Stimulated activated CD8-positive, alpha-beta memory T cell treated with anti-CD3 and anti-CD28 coated beads, Interleukin-7, amount 100 ng/mL, for 1 hour (primary cell): ENCODE measurements at regions not wholly inside any gene's neighbourhood (a gene's known extent, or its start where the extent isn't known, plus 50 kb on each side); places are given as distances from the start of the nearest gene placed in this dataset.

ENCODE experiments used
- DNase-seq, 2 donors: peaks; one replicate each; pipeline ENCODE4 v3.0.0-alpha.2; 2020; ENCODE audit warnings: low read depth in 2 of 2

DNA sequence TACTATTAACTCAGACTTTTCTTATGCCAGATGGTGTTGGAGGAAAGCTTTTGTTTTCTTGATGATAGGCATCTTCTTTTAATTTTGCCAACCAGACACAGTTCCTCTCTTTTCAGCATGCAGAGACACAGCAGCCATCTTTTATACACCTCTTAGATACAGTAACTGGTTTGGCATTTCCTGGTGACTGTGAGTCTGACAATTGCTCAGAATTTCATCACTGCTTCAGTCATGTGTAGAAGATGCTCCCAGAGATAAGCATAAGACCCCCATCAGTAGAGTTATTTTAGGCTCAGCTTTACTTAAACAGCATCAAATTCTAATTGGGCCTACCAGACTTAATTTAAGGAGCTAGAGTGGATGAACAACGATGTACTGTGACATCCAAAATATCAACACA is 779.0 kb downstream of the SQOR start:
- no peak for DNase-seq

DNA sequence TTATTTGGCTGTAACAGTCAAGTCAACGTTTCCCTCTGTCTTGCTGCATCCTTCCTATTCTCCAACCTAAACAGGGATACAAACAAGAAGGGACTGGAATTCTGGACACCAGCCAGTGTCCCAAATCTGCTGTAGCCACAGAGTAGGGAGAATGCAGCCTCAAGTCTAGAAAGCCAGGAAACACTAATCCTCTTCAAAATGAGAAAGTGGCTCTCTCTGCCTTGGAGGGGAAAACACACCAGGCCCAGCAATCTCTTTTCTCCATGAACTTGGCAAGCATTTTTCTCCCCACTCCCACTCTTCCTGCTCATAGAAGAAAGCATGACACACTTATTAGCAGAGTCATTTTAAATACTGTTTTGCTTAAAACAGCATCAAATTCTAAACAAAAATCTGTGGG is 781.7 kb downstream of the SQOR start:
- no peak for DNase-seq

DNA sequence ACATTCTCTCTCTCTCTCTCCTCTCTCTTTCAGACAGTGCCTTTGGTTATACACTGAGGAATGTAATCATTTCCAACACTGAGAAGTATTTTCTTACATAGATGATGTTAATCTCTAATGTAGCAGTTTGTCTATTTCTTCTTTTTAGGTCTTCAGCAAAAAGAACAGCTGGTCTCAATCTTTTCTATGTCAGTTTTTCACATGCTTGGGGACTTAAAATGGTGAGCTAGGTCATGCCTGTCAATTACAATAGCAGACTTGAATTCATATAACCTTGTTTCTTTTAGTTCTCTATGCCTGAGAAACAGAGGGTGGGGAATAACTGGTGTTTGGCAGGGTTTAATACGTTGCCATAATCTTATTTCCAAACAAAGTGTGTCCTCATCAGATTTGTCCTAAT is 786.2 kb downstream of the SQOR start:
- no peak for DNase-seq

DNA sequence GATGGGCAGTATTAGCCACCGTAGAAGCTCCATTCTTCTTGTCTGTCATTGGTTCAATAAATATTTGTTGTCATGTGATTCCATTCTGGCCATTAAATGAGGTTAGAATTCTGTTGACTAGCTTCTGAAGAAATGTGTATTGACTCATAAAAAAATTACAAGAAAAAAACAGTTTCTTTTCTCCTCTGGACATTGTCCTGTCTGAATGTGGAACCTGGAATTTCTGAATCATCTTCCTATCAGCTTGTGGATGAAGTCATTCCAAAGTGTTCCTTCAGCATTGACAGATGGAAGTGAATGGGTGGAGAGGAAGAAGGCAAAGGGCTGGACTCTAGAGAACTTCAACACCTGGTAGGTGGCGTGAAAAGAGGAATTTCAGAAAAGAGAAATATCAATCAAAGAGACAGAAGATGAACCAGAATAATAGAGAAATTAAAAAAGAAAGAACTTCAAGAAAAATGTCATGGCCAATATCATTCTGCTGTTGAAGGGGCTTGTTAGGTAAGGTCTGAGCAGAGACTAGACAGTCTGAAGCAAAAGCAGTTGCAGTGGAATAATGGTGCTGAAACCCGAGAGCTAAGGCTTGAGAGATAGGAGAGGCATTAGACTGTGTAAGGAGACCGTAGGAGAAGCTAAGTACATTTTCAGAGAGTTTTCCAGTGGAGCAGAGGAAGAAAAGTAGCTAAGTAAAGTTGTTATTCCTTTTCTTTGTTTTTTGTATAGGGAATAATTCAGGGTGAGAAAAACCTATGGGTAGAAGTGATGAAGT is 806.6 kb downstream of the SQOR start:
- DNase-seq, result no peak

DNA sequence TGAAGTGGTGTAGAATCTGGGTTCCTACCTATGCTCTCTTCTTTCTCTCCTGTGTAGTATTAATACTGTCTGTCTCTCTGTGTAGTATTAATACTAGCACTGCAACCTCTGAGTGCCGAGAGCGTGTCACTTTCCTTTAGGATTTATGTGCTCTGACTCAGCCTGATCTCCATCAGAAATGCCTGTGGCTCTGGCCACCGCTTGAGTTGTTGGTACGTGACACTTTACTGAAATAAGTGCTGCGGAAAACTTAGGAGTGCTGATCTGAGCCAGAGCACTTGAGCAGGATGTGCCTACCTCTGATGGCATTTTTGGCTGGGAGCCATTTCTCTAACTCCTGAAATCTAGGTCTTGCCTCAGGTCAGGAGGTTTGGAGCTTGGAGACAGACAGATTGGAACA is 807.4 kb downstream of the SQOR start:
- no peak for DNase-seq

DNA sequence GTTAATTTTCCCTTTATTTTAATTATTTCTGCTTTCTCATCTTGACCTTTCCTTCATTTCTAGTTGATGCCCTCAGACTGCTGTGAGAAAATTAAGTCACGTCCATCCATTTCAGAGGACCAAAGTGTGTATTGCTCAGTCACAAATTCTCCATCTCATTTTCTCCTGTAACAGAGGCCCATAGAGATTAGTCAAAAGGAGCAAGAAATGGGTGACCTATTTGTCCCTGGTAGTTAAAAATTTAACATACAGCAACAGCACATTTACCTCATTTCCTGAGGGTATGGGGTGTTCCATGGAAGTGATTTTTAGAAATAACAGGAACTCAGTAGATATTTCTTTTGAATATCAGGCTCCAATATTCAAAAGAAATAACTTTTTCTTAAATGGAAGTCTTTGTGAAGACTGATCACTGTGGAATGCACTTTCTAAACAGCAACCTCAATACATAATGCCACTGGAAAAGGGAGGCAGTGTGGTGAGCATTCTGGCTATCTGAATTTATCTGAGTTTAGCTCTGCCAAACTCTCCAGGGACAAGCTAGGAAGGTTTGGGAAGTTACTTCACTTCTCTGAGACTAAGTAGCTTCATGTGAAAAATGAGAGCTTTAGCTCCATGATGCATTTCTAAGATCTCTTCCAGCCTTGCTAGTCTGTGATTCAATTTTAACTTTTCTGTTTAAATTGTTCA is 808.2 kb downstream of the SQOR start:
- no peak for DNase-seq

DNA sequence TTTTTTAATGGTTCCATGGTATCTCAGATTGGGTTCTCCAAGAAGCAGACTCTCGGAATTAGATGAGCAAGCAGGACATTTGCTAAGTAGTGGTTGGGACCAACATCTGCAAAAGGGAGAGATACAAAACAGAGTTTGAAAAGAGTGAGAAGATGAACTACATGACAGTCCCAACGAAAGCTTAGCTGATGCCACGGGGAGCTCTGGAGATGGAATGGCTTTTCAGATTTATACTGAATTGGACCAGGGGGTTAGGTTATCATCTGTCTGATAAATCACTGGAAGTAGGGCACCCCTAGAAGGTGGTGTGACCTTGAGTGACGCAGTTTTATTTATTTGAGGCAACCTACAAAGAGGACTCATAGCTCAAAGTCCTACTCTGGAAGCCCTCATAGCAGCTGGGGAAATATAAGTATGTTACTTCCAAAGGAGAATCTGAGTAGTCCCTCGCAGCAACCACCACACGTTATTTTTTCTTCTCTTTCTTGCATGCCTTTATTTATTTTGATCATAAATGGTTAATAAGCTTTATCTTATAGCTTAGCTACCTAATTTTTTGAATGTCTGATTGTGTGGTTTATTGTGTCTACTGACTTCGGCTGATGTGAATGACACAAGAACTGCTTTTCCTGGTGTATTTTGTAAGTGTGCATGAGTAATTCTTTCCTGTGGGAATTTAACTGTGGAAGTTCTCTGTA is 815.4 kb downstream of the SQOR start:
- DNase-seq, result no peak

DNA sequence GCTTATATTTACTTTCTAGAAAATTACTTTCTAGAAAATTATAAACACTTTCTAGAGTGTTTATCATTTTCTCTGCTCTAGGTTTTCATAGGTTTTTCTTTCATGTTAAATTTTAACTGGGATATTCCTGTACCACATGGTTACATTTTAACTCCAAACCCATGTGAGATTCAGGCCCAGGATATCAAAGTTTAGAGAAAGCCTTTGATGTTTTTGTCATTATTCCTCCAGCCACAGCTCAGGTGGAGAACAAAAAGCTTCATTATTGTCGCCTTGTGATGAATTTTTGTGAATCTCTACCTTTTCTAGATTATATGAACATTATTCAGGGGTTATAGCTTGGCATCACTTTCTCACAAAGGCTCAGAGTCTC is 816.0 kb downstream of the SQOR start:
- DNase-seq, result no peak

DNA sequence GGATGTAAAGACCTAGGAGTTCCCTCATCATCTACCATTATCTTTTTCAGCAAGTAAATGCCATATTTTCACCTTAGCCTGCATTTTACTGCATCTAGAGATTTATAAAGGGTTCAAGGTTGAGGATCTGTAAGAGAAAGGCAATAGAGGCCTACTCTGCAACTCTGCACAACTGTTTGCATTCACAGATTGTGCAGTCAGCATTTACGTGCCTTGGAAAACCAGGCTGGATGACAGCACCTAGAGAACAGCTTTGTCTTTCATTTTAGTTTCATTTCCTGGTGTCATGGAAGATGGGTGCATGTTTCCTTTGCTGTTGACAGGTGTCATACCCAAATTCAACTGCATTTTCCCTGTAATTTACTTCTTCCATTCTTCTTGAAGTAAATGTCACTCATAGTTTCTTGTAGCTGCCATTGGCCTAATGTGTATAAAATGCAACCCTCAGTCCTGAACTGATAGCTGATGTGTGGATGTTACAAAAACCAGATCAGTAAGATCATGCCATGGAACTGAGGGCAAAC is 817.5 kb downstream of the SQOR start:
- no peak for DNase-seq

DNA sequence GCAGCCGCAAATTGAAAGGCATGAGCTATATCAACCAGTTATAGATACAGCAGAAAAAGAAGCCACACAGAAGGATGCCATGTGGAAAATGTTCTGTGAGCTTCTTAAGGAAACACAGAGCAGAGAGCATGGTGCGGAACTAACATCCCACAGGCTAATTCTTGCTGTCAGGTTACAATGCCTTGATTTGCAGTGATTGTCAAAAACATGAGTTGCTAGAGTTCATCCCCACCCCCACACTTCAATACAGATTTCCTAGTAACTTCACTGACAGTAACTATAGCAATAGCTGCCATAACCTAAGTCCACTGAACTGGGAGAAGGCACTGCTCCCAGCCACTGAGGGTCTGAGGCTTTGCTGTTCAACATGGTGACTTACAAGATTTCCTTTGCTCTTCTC is 821.6 kb downstream of the SQOR start:
- DNase-seq, result no peak

DNA sequence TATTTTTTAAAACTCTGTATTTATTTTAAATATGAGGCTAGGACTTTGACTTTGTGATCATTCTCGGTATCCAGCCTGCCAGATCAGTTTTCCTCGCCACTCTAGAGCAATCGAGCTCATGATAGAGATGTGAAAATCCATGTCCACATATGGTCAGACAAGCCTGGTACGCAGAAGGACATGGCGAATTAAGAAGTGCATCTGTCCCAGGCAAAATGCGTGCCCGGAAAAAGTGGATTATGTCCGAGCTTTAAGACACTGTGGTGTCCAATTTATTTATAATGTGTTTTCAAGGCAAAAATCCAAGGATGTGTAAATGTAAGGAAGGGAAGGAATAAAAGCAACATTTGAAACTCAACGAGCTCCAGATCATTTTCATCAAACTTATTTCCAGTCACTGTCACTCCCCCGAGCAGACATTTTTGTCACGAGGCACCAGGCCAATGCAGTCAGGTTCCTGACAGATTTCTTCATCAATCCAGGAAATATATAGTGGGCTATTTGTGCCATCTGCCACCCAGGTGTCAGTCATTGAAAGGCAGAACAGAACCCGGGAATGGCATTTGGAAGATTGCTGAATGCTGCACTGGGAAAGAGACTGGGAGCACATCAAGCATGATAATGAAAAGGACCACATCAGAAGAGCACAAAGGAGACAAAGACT is 825.7 kb downstream of the SQOR start:
- DNase-seq, result no peak

DNA sequence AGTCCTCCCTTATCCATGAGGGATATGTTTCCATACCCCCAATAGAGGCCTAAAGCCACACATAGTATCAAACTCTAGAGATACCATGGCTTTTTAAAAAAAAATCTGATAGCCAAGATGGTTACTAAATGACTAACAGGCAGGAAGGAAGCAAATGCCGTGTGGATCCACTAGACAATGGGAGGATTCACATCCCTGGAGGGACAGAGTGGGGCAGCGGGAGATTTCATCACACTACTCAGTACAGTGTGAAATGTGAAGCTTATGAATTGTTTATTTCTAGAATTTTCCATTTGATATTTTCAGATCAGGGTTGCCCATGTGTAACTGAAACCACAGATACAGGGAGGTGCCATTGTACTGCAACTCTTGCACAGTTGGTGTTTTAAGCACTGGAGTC is 826.6 kb downstream of the SQOR start:
- no peak for DNase-seq

DNA sequence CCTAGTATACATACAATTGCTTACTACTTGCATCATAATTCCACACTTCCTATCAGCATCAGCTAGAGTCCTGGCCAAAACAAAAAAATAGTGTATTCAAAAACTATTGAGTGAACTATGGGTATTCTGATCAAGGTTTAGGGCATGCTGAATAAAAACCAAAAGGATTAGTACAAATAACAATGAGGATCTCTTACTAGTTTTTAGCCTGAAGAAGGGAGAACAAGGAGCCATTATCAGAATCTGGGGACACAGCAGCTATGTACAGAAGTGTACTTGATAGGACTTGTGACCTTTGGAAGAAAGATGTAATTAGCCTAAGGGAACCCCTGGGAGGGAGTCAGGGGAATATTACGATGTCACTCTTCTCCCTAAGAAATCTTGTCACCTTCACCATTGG is 832.2 kb downstream of the SQOR start:
- DNase-seq, result no peak

DNA sequence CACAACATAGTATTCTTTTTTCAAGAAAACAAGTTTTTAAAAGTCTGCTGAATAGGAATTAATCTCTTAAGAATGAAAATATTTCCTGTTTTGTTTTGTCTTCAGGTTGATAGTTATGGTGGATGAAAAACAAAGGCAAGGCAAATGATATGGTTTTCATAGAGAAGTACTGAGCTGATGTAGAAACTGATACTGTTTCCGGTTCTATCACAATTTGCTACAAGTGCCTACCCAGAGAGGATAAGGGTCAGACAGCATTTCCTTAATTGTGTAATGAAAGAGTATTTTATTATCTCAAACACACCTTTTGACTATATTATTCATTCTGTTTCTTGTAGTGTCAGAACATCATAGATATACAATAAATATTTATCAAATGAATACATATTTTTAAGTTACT is 836.3 kb downstream of the SQOR start:
- DNase-seq, result no peak

DNA sequence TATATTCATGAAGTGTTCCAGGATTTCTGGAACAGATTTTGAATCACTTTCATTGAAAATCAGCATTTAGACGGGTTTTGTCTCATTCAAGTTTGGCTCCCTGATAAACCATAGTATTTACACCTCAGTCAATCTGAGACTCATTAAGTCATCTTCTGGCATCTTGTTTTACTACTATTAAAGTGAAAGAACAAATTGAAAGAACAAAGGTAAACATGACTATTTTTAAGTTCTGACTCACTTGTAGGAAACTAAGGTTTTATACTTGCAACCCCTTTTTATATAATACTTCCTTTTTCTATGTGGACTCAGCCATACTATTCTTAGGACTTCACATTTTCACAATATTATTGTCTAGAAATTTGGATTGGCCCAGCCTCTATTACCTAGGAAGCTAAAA is 854.4 kb downstream of the SQOR start:
- DNase-seq, result no peak

DNA sequence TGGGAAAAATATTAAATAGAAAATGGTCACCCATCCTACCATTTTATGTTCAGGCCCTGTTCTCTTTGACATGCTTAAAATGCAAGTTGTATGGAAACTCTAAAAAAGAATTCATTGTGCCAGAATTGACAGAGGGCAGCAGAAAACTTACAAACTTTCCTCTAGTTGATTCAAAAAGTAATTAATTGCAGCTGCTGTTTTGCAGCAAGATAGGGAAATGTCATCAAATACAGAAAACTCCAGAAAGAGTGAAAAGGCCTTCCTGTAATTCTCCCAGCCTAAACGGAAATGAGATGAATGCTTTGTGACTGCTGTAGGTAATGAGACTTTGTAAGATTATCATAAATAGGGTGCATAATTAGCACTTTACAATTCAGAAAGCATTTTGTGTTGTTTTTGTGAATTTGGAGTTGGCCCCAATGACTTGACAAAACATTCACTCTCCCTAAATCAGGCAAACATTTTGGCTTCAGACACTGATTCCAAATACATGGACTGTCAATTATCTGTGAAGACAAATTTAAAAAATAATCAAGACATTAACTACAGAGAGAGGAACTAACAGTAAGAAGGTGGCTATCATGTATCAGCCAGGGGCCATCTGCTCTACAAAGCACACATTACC is 861.8 kb downstream of the SQOR start:
- no peak for DNase-seq

DNA sequence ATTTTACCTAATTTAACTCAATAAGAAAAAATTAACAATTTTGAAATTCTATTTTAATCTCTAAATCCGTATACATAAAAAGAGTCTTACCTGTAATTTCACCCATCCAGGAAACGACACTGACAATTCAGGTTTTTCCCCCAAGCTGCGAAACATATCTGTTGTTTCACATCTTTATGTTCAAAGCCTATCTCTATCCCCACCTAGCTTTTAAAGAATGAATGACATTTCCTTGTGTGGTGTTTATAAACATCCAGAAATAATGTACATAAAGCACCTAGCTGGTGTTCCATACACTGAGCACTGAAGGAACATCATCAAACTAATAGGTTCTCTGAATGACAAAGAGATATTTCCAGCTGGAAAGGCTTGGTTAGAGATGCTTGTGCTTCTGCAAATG is 867.8 kb downstream of the SQOR start:
- no peak for DNase-seq

DNA sequence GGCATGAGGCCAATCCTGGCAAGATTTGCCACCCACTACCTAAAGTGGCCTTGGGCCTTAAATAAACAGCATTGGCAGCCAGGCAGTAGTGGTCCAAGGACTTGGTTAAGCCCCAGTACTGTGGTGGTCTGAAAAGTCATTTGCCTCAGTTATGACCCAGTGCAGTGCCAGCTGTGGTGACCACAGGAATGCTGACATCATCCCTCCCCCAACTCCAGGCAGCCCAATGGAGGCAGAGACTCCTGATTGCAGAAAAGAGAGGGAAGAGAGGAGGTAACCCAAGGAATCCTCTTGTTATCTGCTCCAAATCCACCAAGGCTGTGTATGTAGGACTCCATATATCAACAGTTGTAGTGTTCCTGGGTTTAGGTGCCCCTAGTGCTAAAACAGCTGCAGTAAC is 883.6 kb downstream of the SQOR start:
- no peak for DNase-seq

DNA sequence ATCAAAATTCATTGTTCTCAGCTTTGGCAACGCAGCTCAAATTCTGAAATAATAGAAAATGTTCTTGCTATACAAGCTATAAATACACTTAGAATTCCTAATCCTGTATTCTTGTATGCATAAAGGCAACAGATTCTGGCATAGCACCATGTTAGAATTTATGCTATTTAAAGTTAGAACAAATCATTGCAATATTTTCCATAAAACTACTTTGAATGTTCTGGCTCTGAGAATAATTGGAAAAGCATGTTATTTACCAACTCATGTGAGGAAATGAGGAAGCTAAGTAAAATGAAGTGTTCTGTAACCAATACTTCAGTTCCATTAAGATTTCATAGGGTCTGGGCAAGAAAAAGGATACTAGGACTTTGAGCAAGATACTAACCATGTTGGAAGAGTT is 888.9 kb downstream of the SQOR start:
- DNase-seq, result no peak

DNA sequence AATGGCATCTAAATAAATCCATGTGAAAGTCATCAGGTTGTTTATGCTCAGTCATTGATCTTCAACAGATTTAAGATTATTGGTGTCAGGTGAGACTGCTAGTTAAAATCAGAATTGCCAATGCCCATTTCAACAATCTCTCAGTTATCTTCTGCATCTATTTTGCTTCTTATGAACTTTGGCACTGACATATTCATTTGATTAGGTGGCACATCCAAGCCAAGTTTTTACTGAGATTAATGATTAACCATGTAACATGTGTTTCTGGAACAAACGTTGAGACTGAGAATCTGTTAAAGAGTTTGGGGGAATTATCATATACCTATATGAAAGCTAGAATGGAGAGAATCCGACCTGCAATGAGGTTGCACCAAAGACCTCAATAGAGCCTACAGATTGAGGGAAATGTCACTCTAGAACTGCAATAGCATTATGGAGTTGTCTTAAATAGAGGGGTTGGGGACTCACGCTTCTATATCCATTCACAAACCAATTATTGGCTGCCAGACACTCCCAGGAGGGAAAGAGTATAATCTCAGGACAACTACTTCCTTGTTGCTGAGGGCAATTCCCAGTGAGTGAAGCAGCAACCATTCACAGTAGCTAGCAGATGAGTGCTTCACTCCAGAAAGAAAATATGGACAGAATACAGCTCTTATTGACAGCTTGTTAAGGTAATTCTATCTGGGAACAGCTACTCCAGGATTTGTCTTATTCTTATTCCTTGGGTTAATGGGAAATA is 891.3 kb downstream of the SQOR start:
- no peak for DNase-seq

DNA sequence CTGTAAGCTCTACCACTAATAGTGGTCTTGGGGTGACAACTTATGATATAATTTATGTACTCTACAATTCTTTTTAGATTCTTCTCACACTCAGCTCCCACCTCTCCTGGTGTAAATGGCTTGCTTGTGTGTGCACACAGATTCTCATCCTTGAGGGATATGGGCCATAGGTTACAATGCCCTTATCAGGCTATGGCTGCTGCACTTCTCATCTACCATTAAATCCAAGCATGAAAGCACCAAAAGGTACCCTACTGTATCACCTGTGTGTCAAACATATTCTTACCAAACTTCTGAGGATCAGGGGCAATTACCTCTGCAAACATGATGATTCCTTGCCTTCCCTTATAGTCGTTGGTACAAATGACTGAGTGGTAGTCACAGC is 891.9 kb downstream of the SQOR start:
- no peak for DNase-seq
